Left lung (tissue), 4 donors: ENCODE measurements at regions not wholly inside any gene's neighbourhood (a gene's known extent, or its start where the extent isn't known, plus 50 kb on each side); places are given as distances from the start of the nearest gene placed in this dataset.

Source experiments
- ATAC-seq: fragments of 200-7000 bp; cut with Tn5 transposase; one replicate; pipeline ENCODE4 v1.9.1; 2020; ENCODE audit warnings: moderate library complexity
- DNase-seq, 4 donors: peaks; one replicate each; pipeline ENCODE4 v3.0.0-alpha.2; 2013 to 2020
- H3K27ac ChIP-seq, 2 donors: fragments of 200-600 bp; sonication (generic) in 1 of 2; one replicate each; pipeline versions ENCODE4 v1.5.0 to v1.8.0; 2020 to 2021
- H3K27me3 ChIP-seq, 2 donors: fragments of 200-600 bp; sonication (generic) in 1 of 2; one replicate each; pipeline versions ENCODE4 v1.5.0 to v1.8.0; 2020 to 2021
- H3K36me3 ChIP-seq, 2 donors: fragments of 200-600 bp; sonication (generic) in 1 of 2; one replicate each; pipeline versions ENCODE4 v1.5.0 to v1.8.0; 2020 to 2021
- H3K4me1 ChIP-seq, 2 donors: fragments of 200-600 bp; one replicate each; pipeline ENCODE4 v1.8.0; 2021
- H3K4me3 ChIP-seq, 2 donors: fragments of 200-600 bp; sonication (generic) in 1 of 2; one replicate each; pipeline versions ENCODE4 v1.5.0 to v1.8.0; 2020 to 2021; ENCODE audit warnings: mild to moderate bottlenecking in 1 of 2
- H3K9me3 ChIP-seq, 2 donors: fragments of 200-600 bp; sonication (generic) in 1 of 2; one replicate each; pipeline versions ENCODE4 v1.5.0 to v1.8.0; 2020 to 2021
- CTCF ChIP-seq, 2 donors: fragments of 200-600 bp; sonication (generic) in 1 of 2; IDR thresholded peaks; one replicate each; pipeline versions ENCODE4 v1.5.0 to v1.8.0; 2021; ENCODE audit warnings: antibody characterized with exemption in 2 of 2
- intact Hi-C, 2 donors: fragments of 100-400 bp; cut with DNase I; formaldehyde crosslinking; loops; one replicate each; pipeline versions ENCODE4 v1.11.2 to v1.14.2; 2022
- donor health status: DM: no; HTN: yes; CAD: no.
- donor health status: DM: no; HTN: no; CAD: no.

DNA sequence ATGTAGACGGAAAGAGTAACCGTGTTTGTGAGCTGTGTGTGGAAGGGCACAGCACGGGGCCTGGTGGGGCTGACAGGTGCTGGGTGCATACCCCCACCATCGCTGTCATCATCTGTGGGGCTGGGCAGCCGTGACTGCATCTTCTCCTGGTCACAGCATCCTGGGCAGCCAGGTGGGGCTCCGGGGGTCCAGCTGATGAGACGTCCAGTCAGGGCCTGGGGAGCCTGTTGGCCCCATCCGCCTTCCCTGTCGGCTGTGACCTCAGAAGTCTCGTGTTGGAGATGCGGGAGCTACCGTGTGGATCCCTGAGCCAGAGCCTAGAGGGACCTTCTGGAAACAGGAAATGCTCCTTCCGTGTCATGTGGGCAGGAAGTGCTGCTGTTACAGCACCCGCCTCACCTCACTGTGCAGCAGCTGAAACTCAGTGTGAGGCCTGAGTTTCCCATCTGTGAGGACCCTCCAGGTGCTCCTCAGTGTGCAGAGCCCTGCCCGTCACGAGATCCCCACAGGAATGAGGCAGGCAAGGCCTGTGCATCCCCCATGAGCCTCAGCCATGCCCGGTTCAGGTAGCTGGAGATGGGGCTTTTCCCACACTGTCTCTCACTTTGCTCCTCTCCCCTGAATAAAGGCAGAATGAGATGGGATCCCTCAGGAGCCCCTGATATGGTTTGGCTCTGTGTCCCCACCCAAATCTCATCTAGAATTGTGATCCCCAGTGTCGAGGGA, 108.7 kb downstream of the ERMARD start:
- no peak for TF ChIP-seq CTCF (IDR thresholded peaks at IDR 0.05)
- no peaks in the 10 kb centered on the region for H3K27me3 ChIP-seq
- ATAC-seq (no peak), DNase-seq (peak in 1 of 4 donors; percentile 65)
- no peak overlapping the region for H3K27ac ChIP-seq
- H3K4me1 ChIP-seq = no peaks in the 10 kb centered on the region
- no peak overlapping the region for H3K4me3 ChIP-seq
- intact Hi-C loops = no loop called here
- no peaks in the 10 kb centered on the region for H3K36me3 ChIP-seq
- H3K9me3 ChIP-seq = peaks cover 0 to 17% of the 10 kb centered on the region in 2 donors

DNA sequence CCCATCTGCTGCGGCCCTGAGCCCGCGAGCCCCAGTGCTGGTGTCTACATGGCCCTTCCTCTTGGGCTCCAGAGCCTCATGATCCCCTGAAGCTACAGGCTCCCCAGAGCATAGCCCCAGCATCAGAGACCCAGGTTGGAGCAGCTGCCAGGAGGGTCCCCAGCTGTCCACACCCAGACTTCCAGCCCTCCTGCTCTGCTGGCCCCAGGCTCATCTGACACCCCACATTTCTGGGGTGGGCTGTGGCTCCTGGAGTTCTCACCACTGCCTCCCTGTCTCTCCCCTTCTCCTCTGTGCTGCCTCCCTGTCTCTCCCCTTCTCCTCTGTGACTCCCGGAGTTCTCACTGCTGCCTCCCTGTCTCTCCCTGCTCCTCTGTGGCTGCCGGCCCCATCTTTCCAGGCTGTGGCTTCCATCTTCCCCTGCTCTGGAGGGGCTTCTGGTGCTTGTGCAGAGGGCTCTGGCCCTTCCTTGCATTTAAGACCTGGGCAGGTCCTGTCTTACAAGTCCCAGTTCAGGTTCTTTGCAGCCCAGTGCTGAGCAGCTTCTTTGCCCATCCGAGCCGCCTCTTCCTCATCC, 108.1 kb downstream of the ERMARD start:
- intact Hi-C loops = no loop called here
- Histone ChIP-seq H3K9me3 (peaks cover 0 to 17% of the 10 kb centered on the region in 2 donors), H3K4me3 (no peak overlapping the region), H3K27ac (no peak overlapping the region), H3K27me3 (no peaks in the 10 kb centered on the region), H3K36me3 (no peaks in the 10 kb centered on the region), H3K4me1 (no peaks in the 10 kb centered on the region)
- ATAC-seq (no peak), DNase-seq (no peak)
- no peak for TF ChIP-seq CTCF (IDR thresholded peaks at IDR 0.05)

DNA sequence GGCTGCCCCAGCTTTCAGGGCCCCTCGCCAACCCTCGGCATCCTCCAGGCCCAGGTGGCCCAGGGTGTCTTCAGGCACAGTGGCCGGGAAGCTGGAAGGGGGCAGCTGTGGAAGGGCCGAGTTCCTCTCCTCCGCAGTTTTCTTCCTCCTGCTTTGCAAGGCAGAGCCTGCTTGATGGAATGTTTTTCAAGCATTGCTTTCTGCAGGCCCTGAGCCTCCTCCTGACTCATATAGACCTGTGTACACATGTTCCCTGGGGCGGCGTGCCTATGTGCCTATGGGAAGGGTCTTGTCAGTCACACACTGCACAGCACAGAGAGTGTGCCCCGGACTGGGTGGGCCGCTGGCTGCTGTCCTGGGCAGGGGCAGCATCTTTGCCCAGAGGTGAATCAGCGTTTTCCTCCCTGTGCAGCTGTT, 107.5 kb downstream of the ERMARD start:
- H3K36me3 ChIP-seq = no peaks in the 10 kb centered on the region
- no peak overlapping the region for H3K4me3 ChIP-seq
- ATAC-seq (no peak), DNase-seq (peak in 1 of 4 donors; percentile 71)
- H3K27me3 ChIP-seq = no peaks in the 10 kb centered on the region
- H3K9me3 ChIP-seq = peaks cover 0 to 17% of the 10 kb centered on the region in 2 donors
- intact Hi-C loops = no loop called here
- no peak overlapping the region for H3K27ac ChIP-seq
- H3K4me1 ChIP-seq = no peaks in the 10 kb centered on the region
- TF ChIP-seq CTCF (IDR thresholded peaks at IDR 0.05) = no peak

DNA sequence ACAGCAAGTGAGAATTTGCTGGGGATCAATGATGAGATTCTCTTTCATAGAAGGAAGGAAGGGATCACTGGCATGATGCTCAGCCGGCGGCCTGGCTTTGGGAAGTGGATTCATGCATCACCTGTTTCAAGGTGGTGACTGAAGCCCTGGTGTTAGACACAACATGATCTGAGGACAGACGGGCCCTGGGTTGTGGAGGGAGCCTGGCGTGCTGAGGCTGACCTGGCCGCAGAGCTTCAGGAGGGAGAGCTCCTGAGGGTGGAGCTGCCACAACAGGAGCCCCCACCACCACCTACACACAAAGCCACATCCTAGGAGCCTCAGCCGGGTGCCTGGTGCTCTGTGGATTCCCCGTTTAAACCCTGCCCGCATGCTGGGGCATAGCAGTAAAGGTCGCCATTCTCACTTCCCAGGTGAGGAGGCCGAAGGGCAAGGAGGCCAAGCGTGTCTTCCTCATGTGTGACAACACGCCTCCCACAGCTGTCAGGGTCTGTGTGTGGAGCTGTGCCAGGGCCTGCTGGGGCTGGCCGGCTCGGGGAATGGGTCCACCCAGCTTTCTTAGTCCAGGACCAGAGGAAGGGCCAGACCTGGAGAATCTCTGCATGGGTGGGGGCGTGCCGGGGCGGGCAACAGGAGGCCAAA, 107.0 kb downstream of the ERMARD start:
- Histone ChIP-seq H3K27me3 (no peaks in the 10 kb centered on the region), H3K27ac (no peak overlapping the region), H3K4me1 (no peaks in the 10 kb centered on the region), H3K4me3 (no peak overlapping the region), H3K36me3 (no peaks in the 10 kb centered on the region), H3K9me3 (peaks cover 0 to 17% of the 10 kb centered on the region in 2 donors)
- ATAC-seq (no peak), DNase-seq (peak in 1 of 4 donors; percentile 65)
- intact Hi-C loops = no loop called here
- no peak for TF ChIP-seq CTCF (IDR thresholded peaks at IDR 0.05)
